HepG2 (cell line): ENCODE measurements at regions not wholly inside any gene's neighbourhood (a gene's known extent, or its start where the extent isn't known, plus 50 kb on each side); places are given as distances from the start of the nearest gene placed in this dataset.
A peak's percentile ranks its signal among the peaks of the same experiment; 100 is the strongest.

Source experiments
- ATAC-seq: fragments of 200-7000 bp; cut with Tn5 transposase; 3 replicates; pipeline ENCODE4 v1.9.1; 2020; ENCODE audit warnings: mild to moderate bottlenecking, moderate library complexity
- BruUV-seq: library from RNA; stranded (reverse); fragments of 400-500 nt; replicated peaks from 2 replicates; lab custom pipeline; 2021; lab: Mats Ljungman, UMichigan
- CTCF ChIA-PET: fragments of 300-600 bp; formaldehyde crosslinking; extraction: SDS; loops from one replicate; lab custom pipeline; 2021; ENCODE audit warnings: low total read pairs, inconsistent platforms, low intra/inter-chr PET ratio; lab: Yijun Ruan, JAX
- POLR2A ChIA-PET: fragments of 350-600 bp; sonication (Branson Sonifier 250); formaldehyde crosslinking; loops from one replicate; lab custom pipeline; 2020; ENCODE audit warnings: antibody characterized with exemption, inconsistent platforms; lab: Yijun Ruan, JAX
- DNase-seq: peaks from one replicate; pipeline ENCODE4 v3.0.0-alpha.2; 2015; ENCODE audit warnings: low spot score
- FAIRE-seq: peaks from 3 replicates; lab custom pipeline; 2011; peaks lifted over from hg19 to GRCh38; lab: Jason Lieb, UNC
- H2AFZ ChIP-seq: one replicate; pipeline ENCODE4 v1.6.1; 2011; ENCODE audit warnings: low read length, inconsistent platforms
- H3K27ac ChIP-seq: fragments of 300-600 bp; 3 replicates; pipeline ENCODE4 v1.8.0; 2011; ENCODE audit warnings: mixed run types, mild to moderate bottlenecking, mixed read lengths, low read length, inconsistent platforms; ENCODE audit not compliant: insufficient read depth; ENCODE audit errors: extremely low read length
- H3K27me3 ChIP-seq, 2 experiments: fragments of 200-600 bp in 1 of 2; 2 replicates in 1 of 2; 3 replicates in 1 of 2; pipeline versions ENCODE4 v1.6.0 to v1.8.0; 2011; ENCODE audit warnings: low read length in 2 of 2, mild to moderate bottlenecking in 2 of 2, moderate library complexity in 2 of 2, inconsistent platforms in 1 of 2; ENCODE audit not compliant: insufficient read depth in 2 of 2, control insufficient read depth in 1 of 2
- H3K36me3 ChIP-seq, 2 experiments: fragments of 200-600 bp in 1 of 2; replicated peaks in 1 of 2; 2 replicates in 1 of 2; 3 replicates in 1 of 2; pipeline versions ENCODE4 v1.5.1 to v1.8.0; 2011; ENCODE audit warnings: low read length in 2 of 2, inconsistent platforms in 1 of 2; ENCODE audit not compliant: insufficient read depth in 2 of 2, control insufficient read depth in 1 of 2
- H3K4me1 ChIP-seq: 2 replicates; pipeline ENCODE4 v1.5.1; 2012; ENCODE audit warnings: low read length, inconsistent platforms; ENCODE audit not compliant: insufficient read depth
- H3K4me2 ChIP-seq: 2 replicates; pipeline ENCODE4 v1.6.0; 2011; ENCODE audit warnings: low read depth, low read length, inconsistent platforms
- H3K4me3 ChIP-seq, 3 experiments: fragments of 200-600 bp in 1 of 3; sonication (generic), shearing (Covaris generic) in 1 of 3; replicated peaks in 1 of 3; 2 replicates each; pipeline ENCODE4 v1.5.1; 2011 to 2016; ENCODE audit warnings: low read length in 3 of 3, inconsistent platforms in 2 of 3, low read depth in 2 of 3, mild to moderate bottlenecking in 2 of 3, control low read depth in 1 of 3, mixed read lengths in 1 of 3; ENCODE audit not compliant: insufficient read depth in 1 of 3
- H3K79me2 ChIP-seq: one replicate; pipeline ENCODE4 v1.6.1; 2011; ENCODE audit warnings: low read length, inconsistent platforms; ENCODE audit not compliant: insufficient read depth
- H3K9ac ChIP-seq: 2 replicates; pipeline ENCODE4 v1.6.0; 2011; ENCODE audit warnings: mild to moderate bottlenecking, low read depth, low read length, inconsistent platforms; ENCODE audit not compliant: insufficient read depth
- H3K9me3 ChIP-seq: 2 replicates; pipeline ENCODE4 v1.5.1; 2012; ENCODE audit warnings: mild to moderate bottlenecking, low read length
- H4K20me1 ChIP-seq: 2 replicates; pipeline ENCODE4 v1.6.0; 2011; ENCODE audit warnings: inconsistent platforms, mild to moderate bottlenecking, low read length, moderate library complexity; ENCODE audit not compliant: insufficient read depth
- ATF7-NPFF ChIP-seq: sonication (generic); formaldehyde crosslinking; IDR thresholded peaks from 2 replicates; pipeline ENCODE4 v1.8.1; 2023; ENCODE audit warnings: mild to moderate bottlenecking, low read depth, missing genetic modification reagents, moderate library complexity
- CEBPG ChIP-seq: IDR thresholded peaks from 2 replicates; pipeline ENCODE4 v1.6.1; 2016
- EED ChIP-seq: sonication (generic); formaldehyde crosslinking; IDR thresholded peaks from 2 replicates; pipeline ENCODE4 v1.5.0; 2020; ENCODE audit warnings: mild to moderate bottlenecking, missing genetic modification reagents
- FOXA1 ChIP-seq, 2 experiments: fragments of 450-650 bp in 1 of 2; sonication (generic) in 1 of 2; formaldehyde crosslinking in 1 of 2; IDR thresholded peaks; 2 replicates each; pipeline versions ENCODE4 v1.4.0 to v1.6.1; 2016 to 2020; ENCODE audit warnings: missing genetic modification reagents in 1 of 2
- KMT2A ChIP-seq: sonication (generic); formaldehyde crosslinking; IDR thresholded peaks from 2 replicates; pipeline ENCODE4 v1.4.0; 2020; ENCODE audit warnings: missing genetic modification reagents
- MEF2D ChIP-seq: sonication (generic); formaldehyde crosslinking; IDR thresholded peaks from 2 replicates; pipeline ENCODE4 v1.5.1; 2020; ENCODE audit warnings: mild to moderate bottlenecking, missing genetic modification reagents
- MTA3 ChIP-seq: sonication (generic); formaldehyde crosslinking; IDR thresholded peaks from 2 replicates; pipeline ENCODE4 v1.4.0; 2020; ENCODE audit warnings: missing genetic modification reagents
- NONO ChIP-seq, 2 experiments: fragments of 450-650 bp in 1 of 2; sonication (generic) in 1 of 2; formaldehyde crosslinking in 1 of 2; IDR thresholded peaks in 1 of 2; conservative IDR thresholded peaks in 1 of 2; 2 replicates each; pipeline versions ENCODE4 v1.6.1 to v1.8.0; 2017 to 2022; ENCODE audit warnings: mild to moderate bottlenecking in 1 of 2, missing genetic modification reagents in 1 of 2, moderate library complexity in 1 of 2
- RBFOX2 ChIP-seq: fragments of 200-400 bp; formaldehyde crosslinking; IDR thresholded peaks from 2 replicates; pipeline ENCODE4 v1.6.1; 2017; ENCODE audit warnings: low read depth, mild to moderate bottlenecking, low read length
- SMARCE1 ChIP-seq: fragments of 450-650 bp; IDR thresholded peaks from 2 replicates; pipeline ENCODE4 v1.6.1; 2017; ENCODE audit warnings: borderline replicate concordance
- ZBTB49 ChIP-seq: sonication (generic); formaldehyde crosslinking; IDR thresholded peaks from 2 replicates; pipeline ENCODE4 v1.4.0; 2020; ENCODE audit warnings: missing genetic modification reagents, borderline replicate concordance
- ZNF143 ChIP-seq: sonication (generic); formaldehyde crosslinking; IDR thresholded peaks from 2 replicates; pipeline ENCODE4 v1.4.0; 2020; ENCODE audit warnings: missing genetic modification reagents
- ZNF20 ChIP-seq: sonication (generic); formaldehyde crosslinking; IDR thresholded peaks from 2 replicates; pipeline ENCODE4 v1.4.0; 2020; ENCODE audit warnings: mild to moderate bottlenecking, moderate library complexity, missing genetic modification reagents
- ZNF761 ChIP-seq: sonication (generic); formaldehyde crosslinking; conservative IDR thresholded peaks from 2 replicates; pipeline ENCODE4 v1.4.0; 2020; ENCODE audit warnings: mild to moderate bottlenecking, missing genetic modification reagents
- ZSCAN25 ChIP-seq: sonication (generic); formaldehyde crosslinking; IDR thresholded peaks from 2 replicates; pipeline ENCODE4 v1.8.0; 2022; ENCODE audit warnings: mild to moderate bottlenecking, missing genetic modification reagents
- WGBS: methylation state at CpG from one replicate; pipeline ENCODE4 v1.1.6; 2017; ENCODE audit warnings: low lambda C conversion rate; 5-methylcytosine and 5-hydroxymethylcytosine counted together
- in situ Hi-C: cut with HindIII; loops from 2 replicates; pipeline ENCODE4 v1.10.0; 2017; ENCODE audit warnings: low pct_unique_long_range_greater_than_20kb; ENCODE audit not compliant: extremely low pct_ligation_motif_present
- intact Hi-C: fragments of 100-400 bp; cut with micrococcal nuclease; formaldehyde crosslinking; loops from one replicate; pipeline ENCODE4 v1.10.0; 2022; ENCODE audit not compliant: unreplicated experiment
- TF ChIP-seq, protein P1 (sequence below): sonication (generic); formaldehyde crosslinking; IDR thresholded peaks from 2 replicates; pipeline ENCODE4 v1.8.0; 2022; ENCODE audit warnings: mild to moderate bottlenecking, missing genetic modification reagents, moderate library complexity
- TF ChIP-seq, protein P2 (sequence below): sonication (generic); formaldehyde crosslinking; IDR thresholded peaks from 2 replicates; pipeline ENCODE4 v1.8.0; 2022; ENCODE audit warnings: mild to moderate bottlenecking, missing genetic modification reagents, borderline replicate concordance
- TF ChIP-seq, protein P3 (sequence below): sonication (generic); formaldehyde crosslinking; conservative IDR thresholded peaks from 2 replicates; pipeline ENCODE4 v1.8.0; 2022; ENCODE audit warnings: low read depth, missing genetic modification reagents

DNA sequence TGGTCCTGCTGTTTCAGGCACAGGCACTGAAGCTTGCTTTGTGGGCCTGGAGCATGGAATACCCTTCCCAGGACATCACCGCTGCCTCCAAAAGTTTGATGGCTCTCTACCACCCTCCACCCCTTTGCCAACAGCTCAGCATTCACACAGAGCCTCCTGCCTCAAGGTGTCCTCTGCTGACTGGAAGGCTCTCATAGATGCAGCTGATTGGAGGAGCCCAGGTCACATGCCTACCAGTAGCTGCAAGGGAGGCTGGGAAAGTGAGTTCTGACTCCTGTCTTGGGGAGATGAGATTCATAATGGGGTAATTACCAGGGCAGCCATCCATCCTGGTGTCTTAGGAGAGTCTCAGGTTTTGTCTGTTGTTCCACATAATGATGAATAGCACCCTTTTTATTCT lies 124.8 kb upstream of the GRIK3 start (continued):
- TF ChIP-seq ZNF143 (0 out of 2 replicates have a peak, but pooled peaks have one; percentile 39), EED (CRISPR knock-in tag) (no peak)
- TF ChIP-seq, protein P1, sequence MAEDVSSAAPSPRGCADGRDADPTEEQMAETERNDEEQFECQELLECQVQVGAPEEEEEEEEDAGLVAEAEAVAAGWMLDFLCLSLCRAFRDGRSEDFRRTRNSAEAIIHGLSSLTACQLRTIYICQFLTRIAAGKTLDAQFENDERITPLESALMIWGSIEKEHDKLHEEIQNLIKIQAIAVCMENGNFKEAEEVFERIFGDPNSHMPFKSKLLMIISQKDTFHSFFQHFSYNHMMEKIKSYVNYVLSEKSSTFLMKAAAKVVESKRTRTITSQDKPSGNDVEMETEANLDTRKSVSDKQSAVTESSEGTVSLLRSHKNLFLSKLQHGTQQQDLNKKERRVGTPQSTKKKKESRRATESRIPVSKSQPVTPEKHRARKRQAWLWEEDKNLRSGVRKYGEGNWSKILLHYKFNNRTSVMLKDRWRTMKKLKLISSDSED, result no peak

DNA sequence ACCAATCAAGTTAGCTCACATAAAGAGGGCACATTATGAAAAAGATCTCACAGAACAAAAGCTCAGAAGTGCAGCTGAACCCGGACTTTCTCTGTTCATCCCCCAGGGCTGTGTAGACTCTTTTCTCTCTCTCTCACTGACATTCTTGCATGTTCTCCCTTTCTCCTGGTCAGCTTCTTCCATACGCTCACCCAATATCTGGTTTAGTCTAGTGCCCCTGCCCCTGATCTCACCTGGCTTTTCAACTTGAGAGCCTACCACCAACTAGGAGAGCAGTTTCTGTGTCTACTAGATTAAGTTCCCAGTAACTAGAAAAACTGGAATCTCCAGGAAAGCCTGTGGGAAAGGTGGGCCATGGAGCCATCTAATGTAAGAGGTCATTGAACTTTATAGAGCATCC lies 126.9 kb upstream of the GRIK3 start:
- Histone ChIP-seq H3K9ac (no peak overlapping the region), H3K36me3 (no peaks in the 10 kb centered on the region), H3K27me3 (no peaks in the 10 kb centered on the region; a peak in 1 of 5 replicates), H3K27ac (no peak overlapping the region), H3K79me2 (no peaks in the 10 kb centered on the region), H3K4me2 (no peak overlapping the region), H3K4me1 (no peaks in the 10 kb centered on the region), H2AFZ (no peak overlapping the region), H4K20me1 (no peaks in the 10 kb centered on the region), H3K4me3 (no peak overlapping the region), H3K9me3 (no peaks in the 10 kb centered on the region)
- TF ChIP-seq SMARCE1 (no peak), ZNF761 (CRISPR knock-in tag) (no peak), NONO (IDR thresholded peaks at IDR 0.05) (no peak), NONO (CRISPR knock-in tag; conservative IDR thresholded peaks at IDR 0.05) (no peak), RBFOX2 (no peak), CEBPG (CRISPR knock-in tag) (no peak), MTA3 (CRISPR knock-in tag) (no peak), ZSCAN25 (CRISPR knock-in tag) (no peak), MEF2D (CRISPR knock-in tag) (no peak), ZBTB49 (CRISPR knock-in tag) (no peak), ATF7-NPFF (CRISPR knock-in tag) (no peak), FOXA1 (IDR thresholded peaks at IDR 0.05) (no peak), FOXA1 (CRISPR knock-in tag; IDR thresholded peaks at IDR 0.05) (no peak), ZNF20 (no peak), KMT2A (CRISPR knock-in tag) (no peak)
- TF ChIP-seq, protein P2, sequence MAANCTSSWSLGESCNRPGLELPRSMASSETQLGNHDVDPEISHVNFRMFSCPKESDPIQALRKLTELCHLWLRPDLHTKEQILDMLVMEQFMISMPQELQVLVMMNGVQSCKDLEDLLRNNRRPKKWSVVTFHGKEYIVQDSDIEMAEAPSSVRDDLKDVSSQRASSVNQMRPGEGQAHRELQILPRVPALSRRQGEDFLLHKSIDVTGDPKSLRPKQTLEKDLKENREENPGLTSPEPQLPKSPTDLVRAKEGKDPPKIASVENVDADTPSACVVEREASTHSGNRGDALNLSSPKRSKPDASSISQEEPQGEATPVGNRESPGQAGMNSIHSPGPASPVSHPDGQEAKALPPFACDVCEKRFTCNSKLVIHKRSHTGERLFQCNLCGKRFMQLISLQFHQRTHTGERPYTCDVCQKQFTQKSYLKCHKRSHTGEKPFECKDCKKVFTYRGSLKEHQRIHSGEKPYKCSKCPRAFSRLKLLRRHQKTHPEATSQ (CRISPR knock-in tag), result no peak
- TF ChIP-seq, protein P3, sequence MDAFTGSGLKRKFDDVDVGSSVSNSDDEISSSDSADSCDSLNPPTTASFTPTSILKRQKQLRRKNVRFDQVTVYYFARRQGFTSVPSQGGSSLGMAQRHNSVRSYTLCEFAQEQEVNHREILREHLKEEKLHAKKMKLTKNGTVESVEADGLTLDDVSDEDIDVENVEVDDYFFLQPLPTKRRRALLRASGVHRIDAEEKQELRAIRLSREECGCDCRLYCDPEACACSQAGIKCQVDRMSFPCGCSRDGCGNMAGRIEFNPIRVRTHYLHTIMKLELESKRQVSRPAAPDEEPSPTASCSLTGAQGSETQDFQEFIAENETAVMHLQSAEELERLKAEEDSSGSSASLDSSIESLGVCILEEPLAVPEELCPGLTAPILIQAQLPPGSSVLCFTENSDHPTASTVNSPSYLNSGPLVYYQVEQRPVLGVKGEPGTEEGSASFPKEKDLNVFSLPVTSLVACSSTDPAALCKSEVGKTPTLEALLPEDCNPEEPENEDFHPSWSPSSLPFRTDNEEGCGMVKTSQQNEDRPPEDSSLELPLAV (CRISPR knock-in tag), result no peak
- intact Hi-C loops, result no loop called here
- in situ Hi-C loops, result no loop called here
- no TSS peak for BruUV-seq
- DNase-seq (no peak), ATAC-seq (no peak), FAIRE-seq (no peak)
- ChIA-PET CTCF (no interaction called here), POLR2A (no interaction called here)
- 21% methylated on average over 2 of the region's 2 CpGs for WGBS
